NCI-H2029 treated with DMSO at 0.1 percent for 48 hours (cell line): ENCODE measurements at regions not wholly inside any gene's neighbourhood (a gene's known extent, or its start where the extent isn't known, plus 50 kb on each side); places are given as distances from the start of the nearest gene placed in this dataset.
"Not testable (repeated sequence)": the region's sequence is repeated elsewhere in the genome, so short reads cannot be mapped to it uniquely, and the experiment has no call there.

Source experiments
- DNase-seq: peaks from one replicate; lab custom pipeline; 2025; lab: John Stamatoyannopoulos, UW

- DNase-seq = no peak
These were observed 103.1 kb upstream of the IRX4 start for GRCh38 chr5:1985781-1986180.

GRCh38 chr5:1983919-1984695 is 101.4 kb upstream of the IRX4 start:
- no peak for DNase-seq

GRCh38 chr5:1983401-1983800 is 100.7 kb upstream of the IRX4 start:
- DNase-seq = no peak

GRCh38 chr5:1982561-1982960 is 99.8 kb upstream of the IRX4 start:
- not testable (repeated sequence) for DNase-seq

GRCh38 chr5:1975898-1976765 is 93.4 kb upstream of the IRX4 start:
- no peak for DNase-seq

- DNase-seq = peak; percentile 1
These were observed 92.6 kb upstream of the IRX4 start for GRCh38 chr5:1975406-1975715.

- DNase-seq = no peak
These were observed 92.0 kb upstream of the IRX4 start for GRCh38 chr5:1974501-1975405.

- no peak for DNase-seq
These were observed 91.4 kb upstream of the IRX4 start for GRCh38 chr5:1974081-1974480.

- DNase-seq = no peak
These were observed 90.8 kb upstream of the IRX4 start for GRCh38 chr5:1973391-1974013.

GRCh38 chr5:1971944-1972343 is 89.2 kb upstream of the IRX4 start:
- DNase-seq = no peak

GRCh38 chr5:1967736-1968135 is 85.0 kb upstream of the IRX4 start:
- no peak for DNase-seq

- DNase-seq = no peak
These were observed 83.7 kb upstream of the IRX4 start for GRCh38 chr5:1966461-1966860.

GRCh38 chr5:1965925-1966324 is 83.2 kb upstream of the IRX4 start:
- no peak for DNase-seq

GRCh38 chr5:1963941-1964451 is 81.3 kb upstream of the IRX4 start:
- DNase-seq = no peak

- no peak for DNase-seq
These were observed 80.6 kb upstream of the IRX4 start for GRCh38 chr5:1963358-1963757.

GRCh38 chr5:1962619-1963355 is 80.1 kb upstream of the IRX4 start:
- no peak for DNase-seq

- no peak for DNase-seq
These were observed 79.3 kb upstream of the IRX4 start for GRCh38 chr5:1961952-1962595.

- no peak for DNase-seq
These were observed 78.7 kb upstream of the IRX4 start for GRCh38 chr5:1961304-1961946.

- no peak for DNase-seq
These were observed 78.0 kb upstream of the IRX4 start for GRCh38 chr5:1960595-1961303.
